AG09319 (cell line): ENCODE measurements at regions not wholly inside any gene's neighbourhood (a gene's known extent, or its start where the extent isn't known, plus 50 kb on each side); places are given as distances from the start of the nearest gene placed in this dataset.

Experiments used
- DNase-seq: peaks from one replicate; pipeline ENCODE4 v3.0.0-alpha.2; 2010; ENCODE audit warnings: low read depth; ENCODE audit errors: extremely low read depth
- CTCF ChIP-seq: IDR thresholded peaks from 2 replicates; pipeline ENCODE4 v1.5.1; 2011; ENCODE audit warnings: low read depth, mild to moderate bottlenecking, inconsistent platforms, low read length, moderate library complexity

GRCh38 chr15:61480863-61481262, 251.8 kb upstream of the RORA start:
- DNase-seq = no peak
- no peak for TF ChIP-seq CTCF

- no peak for DNase-seq
- no peak for TF ChIP-seq CTCF
Measured at GRCh38 chr15:61480295-61480694, 251.2 kb upstream of the RORA start.

- TF ChIP-seq CTCF = no peak
- no peak for DNase-seq
Measured at GRCh38 chr15:61479613-61480012, 250.5 kb upstream of the RORA start.

GRCh38 chr15:61476741-61477140, 247.6 kb upstream of the RORA start:
- DNase-seq = no peak
- TF ChIP-seq CTCF = no peak

GRCh38 chr15:61474796-61475195, 245.7 kb upstream of the RORA start:
- TF ChIP-seq CTCF = no peak
- no peak for DNase-seq

- DNase-seq = no peak
- no peak for TF ChIP-seq CTCF
Measured at GRCh38 chr15:61467823-61468222, 238.7 kb upstream of the RORA start.

GRCh38 chr15:61459785-61460707, 230.9 kb upstream of the RORA start:
- TF ChIP-seq CTCF = no peak
- no peak for DNase-seq
